HG03457 (cell line): ENCODE measurements at regions not wholly inside any gene's neighbourhood (a gene's known extent, or its start where the extent isn't known, plus 50 kb on each side); places are given as distances from the start of the nearest gene placed in this dataset.
"Not testable (repeated sequence)": the region's sequence is repeated elsewhere in the genome, so short reads cannot be mapped to it uniquely, and the experiment has no call there.

Source experiments
- ATAC-seq: cut with Tn5 transposase; IDR thresholded peaks from one replicate; pipeline ENCODE4 v1.9.1; 2021; ENCODE audit warnings: moderate number of reproducible peaks; ENCODE audit not compliant: unreplicated experiment

GRCh38 chr14:44453433-44454171 lies 53.5 kb downstream of the FSCB start:
- no peak for ATAC-seq

- ATAC-seq, result not testable (repeated sequence)
Measured at GRCh38 chr14:44450232-44450631, 56.9 kb downstream of the FSCB start.

- ATAC-seq, result no peak
Measured at GRCh38 chr14:44449680-44450079, 57.4 kb downstream of the FSCB start.

- ATAC-seq, result no peak
Measured at GRCh38 chr14:44448951-44449358, 58.1 kb downstream of the FSCB start.

GRCh38 chr14:44446965-44447364 lies 60.1 kb downstream of the FSCB start:
- ATAC-seq, result no peak

- ATAC-seq, result no peak
Measured at GRCh38 chr14:44444454-44444853, 62.6 kb downstream of the FSCB start.

GRCh38 chr14:44438936-44439335 lies 68.1 kb downstream of the FSCB start:
- ATAC-seq, result no peak

GRCh38 chr14:44438221-44438620 lies 68.9 kb downstream of the FSCB start:
- no peak for ATAC-seq

- ATAC-seq, result no peak
Measured at GRCh38 chr14:44436458-44436857, 70.6 kb downstream of the FSCB start.

GRCh38 chr14:44428231-44428945 lies 78.7 kb downstream of the FSCB start:
- no peak for ATAC-seq

GRCh38 chr14:44422699-44423098 lies 84.4 kb downstream of the FSCB start:
- ATAC-seq, result no peak

- no peak for ATAC-seq
Measured at GRCh38 chr14:44420226-44420625, 86.9 kb downstream of the FSCB start.

- no peak for ATAC-seq
Measured at GRCh38 chr14:44418856-44419255, 88.2 kb downstream of the FSCB start.

GRCh38 chr14:44417809-44418208 lies 89.3 kb downstream of the FSCB start:
- no peak for ATAC-seq

GRCh38 chr14:44414646-44415045 lies 92.4 kb downstream of the FSCB start:
- no peak for ATAC-seq

GRCh38 chr14:44412858-44413569 lies 94.1 kb downstream of the FSCB start:
- no peak for ATAC-seq

GRCh38 chr14:44405011-44405486 lies 102.0 kb downstream of the FSCB start:
- ATAC-seq, result no peak

GRCh38 chr14:44404599-44404998 lies 102.5 kb downstream of the FSCB start:
- ATAC-seq, result no peak

- ATAC-seq, result no peak
Measured at GRCh38 chr14:44404036-44404435, 103.0 kb downstream of the FSCB start.

- no peak for ATAC-seq
Measured at GRCh38 chr14:44403193-44403592, 103.9 kb downstream of the FSCB start.

GRCh38 chr14:44396226-44396625 lies 110.9 kb downstream of the FSCB start:
- ATAC-seq, result no peak

GRCh38 chr14:44392984-44393383 lies 114.1 kb downstream of the FSCB start:
- no peak for ATAC-seq
